K562 (cell line): ENCODE measurements at regions not wholly inside any gene's neighbourhood (a gene's known extent, or its start where the extent isn't known, plus 50 kb on each side); places are given as distances from the start of the nearest gene placed in this dataset.

Source experiments
- HDAC2 ChIP-seq: fragments of 450-650 bp; IDR thresholded peaks from 2 replicates; pipeline ENCODE4 v1.6.1; 2016; ENCODE audit warnings: mild to moderate bottlenecking
- POLR2G ChIP-seq: fragments of 200-400 bp; formaldehyde crosslinking; IDR thresholded peaks from 2 replicates; pipeline ENCODE4 v1.6.1; 2017; ENCODE audit warnings: low read depth, mild to moderate bottlenecking, antibody characterized with exemption, low read length, moderate library complexity
- ZNF143 ChIP-seq: sonication (generic); formaldehyde crosslinking; IDR thresholded peaks from 2 replicates; pipeline ENCODE4 v1.9.0; 2022; ENCODE audit warnings: mild to moderate bottlenecking, missing genetic modification reagents
- TF ChIP-seq, protein P1 (sequence below), 3 experiments: IDR thresholded peaks in 2 of 3; conservative IDR thresholded peaks in 1 of 3; 2 replicates each; pipeline ENCODE4 v1.5.1; 2011 to 2012; ENCODE audit warnings: low read length in 3 of 3, mild to moderate bottlenecking in 3 of 3, control low read depth in 2 of 3, improper control_type of control experiment in 1 of 3, inconsistent platforms in 1 of 3, low read depth in 1 of 3, mixed read lengths in 1 of 3, moderate library complexity in 1 of 3; ENCODE audit not compliant: insufficient read depth in 2 of 3
- TF ChIP-seq, protein P2 (sequence below): fragments of 250-450 bp; sonication (Bioruptor Pico); IDR thresholded peaks from 2 replicates; pipeline ENCODE4 v1.8.0; 2022; ENCODE audit warnings: moderate library complexity, mild to moderate bottlenecking, inconsistent platforms

DNA sequence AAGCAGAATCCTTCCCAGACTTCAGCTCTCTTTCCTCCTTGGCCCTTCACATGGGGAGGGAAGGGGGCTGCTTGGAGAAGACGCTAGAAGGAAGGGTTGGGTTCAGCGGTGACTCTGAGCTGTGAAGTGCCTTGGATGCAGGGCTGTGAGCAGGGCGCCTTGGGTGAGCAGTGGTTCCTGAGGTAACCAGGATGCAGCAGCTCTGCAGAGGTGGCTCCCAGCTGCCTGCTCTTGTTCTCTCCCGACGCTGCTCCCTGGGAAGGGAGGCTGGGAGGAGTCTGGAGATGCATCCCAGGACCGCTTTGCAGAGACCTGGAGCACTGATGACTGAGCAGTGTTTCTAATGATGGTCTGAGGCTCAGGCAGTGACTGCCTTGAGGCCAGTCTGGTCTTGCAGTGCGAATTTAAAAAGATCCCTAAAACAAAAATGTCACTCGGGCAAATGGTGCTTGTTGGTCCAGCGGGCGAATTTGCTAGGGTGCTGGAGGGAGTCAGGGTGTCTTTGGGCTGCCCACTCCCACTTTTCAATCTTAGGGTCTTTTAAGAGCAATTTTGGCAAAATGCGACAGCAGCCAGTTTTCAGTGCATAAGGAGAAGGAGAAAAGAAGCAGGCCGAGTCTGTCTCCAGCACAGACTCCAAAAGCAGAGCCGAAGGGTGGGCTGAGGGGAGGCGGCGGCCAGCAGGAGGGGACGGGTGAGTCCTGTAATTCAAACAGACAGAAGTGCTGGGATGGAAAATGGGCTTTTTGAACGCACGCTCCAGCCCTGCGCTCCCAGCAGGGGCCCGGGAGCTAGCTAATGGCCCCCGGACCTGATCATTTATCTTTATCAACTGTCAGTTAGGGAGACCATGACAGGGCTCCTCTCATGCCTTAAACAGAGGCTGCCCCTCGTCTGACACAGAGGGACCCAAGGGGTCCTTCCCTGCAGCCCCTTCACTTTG, 191.2 kb upstream of the SHH start:
- TF ChIP-seq, protein P1, sequence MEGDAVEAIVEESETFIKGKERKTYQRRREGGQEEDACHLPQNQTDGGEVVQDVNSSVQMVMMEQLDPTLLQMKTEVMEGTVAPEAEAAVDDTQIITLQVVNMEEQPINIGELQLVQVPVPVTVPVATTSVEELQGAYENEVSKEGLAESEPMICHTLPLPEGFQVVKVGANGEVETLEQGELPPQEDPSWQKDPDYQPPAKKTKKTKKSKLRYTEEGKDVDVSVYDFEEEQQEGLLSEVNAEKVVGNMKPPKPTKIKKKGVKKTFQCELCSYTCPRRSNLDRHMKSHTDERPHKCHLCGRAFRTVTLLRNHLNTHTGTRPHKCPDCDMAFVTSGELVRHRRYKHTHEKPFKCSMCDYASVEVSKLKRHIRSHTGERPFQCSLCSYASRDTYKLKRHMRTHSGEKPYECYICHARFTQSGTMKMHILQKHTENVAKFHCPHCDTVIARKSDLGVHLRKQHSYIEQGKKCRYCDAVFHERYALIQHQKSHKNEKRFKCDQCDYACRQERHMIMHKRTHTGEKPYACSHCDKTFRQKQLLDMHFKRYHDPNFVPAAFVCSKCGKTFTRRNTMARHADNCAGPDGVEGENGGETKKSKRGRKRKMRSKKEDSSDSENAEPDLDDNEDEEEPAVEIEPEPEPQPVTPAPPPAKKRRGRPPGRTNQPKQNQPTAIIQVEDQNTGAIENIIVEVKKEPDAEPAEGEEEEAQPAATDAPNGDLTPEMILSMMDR (IDR thresholded peaks at IDR 0.05 in 2 of 3, conservative IDR thresholded peaks at IDR 0.05 in 1 of 3; ENCODE audit: insufficient read depth in 2 of 3, low read depth in 1 of 3, low read length in 3 of 3): no peak
- TF ChIP-seq ZNF143 (CRISPR knock-in tag): no peak
- TF ChIP-seq POLR2G: no peak
- TF ChIP-seq, protein P2, sequence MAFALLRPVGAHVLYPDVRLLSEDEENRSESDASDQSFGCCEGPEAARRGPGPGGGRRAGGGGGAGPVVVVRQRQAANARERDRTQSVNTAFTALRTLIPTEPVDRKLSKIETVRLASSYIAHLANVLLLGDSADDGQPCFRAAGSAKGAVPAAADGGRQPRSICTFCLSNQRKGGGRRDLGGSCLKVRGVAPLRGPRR (CRISPR knock-in tag): no peak
- TF ChIP-seq HDAC2: no peak
